ENCODE measurements at regions not wholly inside any gene's neighbourhood (a gene's known extent, or its start where the extent isn't known, plus 50 kb on each side); places are given as distances from the start of the nearest gene placed in this dataset.

DNA sequence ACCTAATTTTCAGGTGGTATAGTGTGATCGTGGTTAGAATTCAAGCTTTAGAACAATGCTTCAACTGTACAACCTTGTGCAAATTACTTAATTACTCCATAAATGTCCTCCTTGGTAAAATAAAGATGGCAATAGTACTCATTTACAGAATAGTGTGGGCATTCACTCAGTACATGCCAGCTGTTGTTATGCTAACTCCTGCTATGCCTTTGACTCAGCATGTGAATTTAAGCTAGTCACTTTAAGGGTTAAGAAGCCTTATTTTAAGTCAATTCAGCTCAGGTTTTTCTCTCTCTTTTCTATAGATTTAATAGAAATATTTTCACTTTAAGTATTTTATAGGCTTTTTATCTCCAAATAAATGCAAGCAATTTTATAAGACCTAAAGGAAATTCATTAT is 335.6 kb upstream of the ITGA1 start:
- WGBS (ENCODE audit: low lambda C conversion rate, missing lambda C conversion rate), result 96% methylated on average over 1 of the region's 1 CpG
- Histone ChIP-seq H2AFZ (no peak overlapping the region), H4K20me1 (ENCODE audit: insufficient read depth, poor library complexity, severe bottlenecking) (no peaks in the 10 kb centered on the region), H3K27ac (no peak overlapping the region), H3K4me2 (no peak overlapping the region), H3K36me3 (replicated peaks; ENCODE audit: insufficient read depth, low read depth) (no peaks in the 10 kb centered on the region), H3K9me2 (replicated peaks; ENCODE audit: insufficient read depth) (no peaks in the 10 kb centered on the region), H3K4me3 (no peak overlapping the region), H3K79me2 (no peaks in the 10 kb centered on the region), H3K27me3 (no peaks in the 10 kb centered on the region), H3K4me1 (ENCODE audit: insufficient read depth) (no peaks in the 10 kb centered on the region), H3K9me3 (ENCODE audit: low read depth) (no peaks in the 10 kb centered on the region)
- no peak for DNase-seq (ENCODE audit: low spot score)
- TF ChIP-seq EZH2phosphoT487 (IDR thresholded peaks at IDR 0.05; ENCODE audit: low read depth, severe bottlenecking, unreplicated experiment) (no peak), EZH2 (IDR thresholded peaks at IDR 0.05; ENCODE audit: borderline replicate concordance) (no peak)
- TF ChIP-seq, protein P1, sequence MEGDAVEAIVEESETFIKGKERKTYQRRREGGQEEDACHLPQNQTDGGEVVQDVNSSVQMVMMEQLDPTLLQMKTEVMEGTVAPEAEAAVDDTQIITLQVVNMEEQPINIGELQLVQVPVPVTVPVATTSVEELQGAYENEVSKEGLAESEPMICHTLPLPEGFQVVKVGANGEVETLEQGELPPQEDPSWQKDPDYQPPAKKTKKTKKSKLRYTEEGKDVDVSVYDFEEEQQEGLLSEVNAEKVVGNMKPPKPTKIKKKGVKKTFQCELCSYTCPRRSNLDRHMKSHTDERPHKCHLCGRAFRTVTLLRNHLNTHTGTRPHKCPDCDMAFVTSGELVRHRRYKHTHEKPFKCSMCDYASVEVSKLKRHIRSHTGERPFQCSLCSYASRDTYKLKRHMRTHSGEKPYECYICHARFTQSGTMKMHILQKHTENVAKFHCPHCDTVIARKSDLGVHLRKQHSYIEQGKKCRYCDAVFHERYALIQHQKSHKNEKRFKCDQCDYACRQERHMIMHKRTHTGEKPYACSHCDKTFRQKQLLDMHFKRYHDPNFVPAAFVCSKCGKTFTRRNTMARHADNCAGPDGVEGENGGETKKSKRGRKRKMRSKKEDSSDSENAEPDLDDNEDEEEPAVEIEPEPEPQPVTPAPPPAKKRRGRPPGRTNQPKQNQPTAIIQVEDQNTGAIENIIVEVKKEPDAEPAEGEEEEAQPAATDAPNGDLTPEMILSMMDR (IDR thresholded peaks at IDR 0.05; ENCODE audit: poor library complexity), result no peak

DNA sequence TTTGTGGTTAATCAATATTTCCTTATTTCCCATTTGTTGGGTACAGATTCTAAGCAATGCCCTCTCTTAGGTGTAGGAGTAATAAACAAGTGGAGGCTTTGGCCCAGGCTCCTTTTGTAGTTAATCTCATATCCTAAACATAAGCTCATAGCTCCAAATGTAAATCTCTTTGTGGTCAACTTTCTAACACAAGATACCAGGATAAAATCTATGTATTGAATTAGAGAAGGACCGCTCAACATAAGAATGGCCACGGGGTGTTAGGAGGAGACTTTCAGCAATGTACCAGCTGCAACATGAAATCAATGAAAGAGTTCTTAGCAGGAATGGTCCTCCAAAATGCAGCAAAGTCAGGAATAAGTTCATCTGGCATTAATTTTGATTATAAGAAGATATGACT is 334.5 kb upstream of the ITGA1 start:
- TF ChIP-seq, protein P1 (IDR thresholded peaks at IDR 0.05; ENCODE audit: poor library complexity), result no peak
- TF ChIP-seq EZH2 (IDR thresholded peaks at IDR 0.05; ENCODE audit: borderline replicate concordance), result no peak
- no peak for TF ChIP-seq EZH2phosphoT487 (IDR thresholded peaks at IDR 0.05; ENCODE audit: low read depth, severe bottlenecking, unreplicated experiment)
- no peak overlapping the region for H3K4me3 ChIP-seq
- no peaks in the 10 kb centered on the region for H3K9me2 ChIP-seq (replicated peaks; ENCODE audit: insufficient read depth)
- no peaks in the 10 kb centered on the region for H3K27me3 ChIP-seq
- no peak overlapping the region for H3K4me2 ChIP-seq
- no peaks in the 10 kb centered on the region for H3K9me3 ChIP-seq (ENCODE audit: low read depth)
- no peak overlapping the region for H3K27ac ChIP-seq
- DNase-seq (ENCODE audit: low spot score), result no peak
- no peaks in the 10 kb centered on the region for H3K36me3 ChIP-seq (replicated peaks; ENCODE audit: insufficient read depth, low read depth)
- H3K4me1 ChIP-seq (ENCODE audit: insufficient read depth), result no peaks in the 10 kb centered on the region
- H3K79me2 ChIP-seq, result no peaks in the 10 kb centered on the region
- H2AFZ ChIP-seq, result no peak overlapping the region
- H4K20me1 ChIP-seq (ENCODE audit: insufficient read depth, poor library complexity, severe bottlenecking), result no peaks in the 10 kb centered on the region
- 77% methylated on average over 2 of the region's 2 CpGs for WGBS (ENCODE audit: low lambda C conversion rate, missing lambda C conversion rate)

DNA sequence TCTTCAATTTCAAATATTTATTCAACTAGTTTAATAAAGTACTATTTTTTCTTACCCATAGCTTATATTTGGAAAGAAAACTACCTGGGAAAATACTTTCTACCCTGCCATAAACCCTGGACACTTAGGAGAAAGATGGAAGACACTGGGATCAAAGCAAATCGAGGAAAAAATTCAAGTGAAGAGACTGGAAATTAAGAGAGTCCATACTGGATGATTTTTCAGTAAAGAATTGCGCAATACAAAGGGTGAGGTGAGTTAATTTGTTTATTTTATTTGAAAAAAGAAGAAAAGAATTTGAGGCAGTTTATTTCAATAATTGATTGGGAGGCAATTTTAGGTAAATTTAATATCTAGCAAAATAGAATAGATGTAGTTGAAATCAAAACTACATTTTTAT is 331.8 kb upstream of the ITGA1 start:
- Histone ChIP-seq H2AFZ (no peak overlapping the region), H3K27ac (no peak overlapping the region), H3K9me3 (ENCODE audit: low read depth) (no peaks in the 10 kb centered on the region), H3K4me1 (ENCODE audit: insufficient read depth) (no peaks in the 10 kb centered on the region), H3K27me3 (no peaks in the 10 kb centered on the region), H4K20me1 (ENCODE audit: insufficient read depth, poor library complexity, severe bottlenecking) (no peaks in the 10 kb centered on the region), H3K79me2 (no peaks in the 10 kb centered on the region), H3K36me3 (replicated peaks; ENCODE audit: insufficient read depth, low read depth) (no peaks in the 10 kb centered on the region), H3K4me2 (no peak overlapping the region), H3K9me2 (replicated peaks; ENCODE audit: insufficient read depth) (no peaks in the 10 kb centered on the region), H3K4me3 (no peak overlapping the region)
- TF ChIP-seq, protein P1 (IDR thresholded peaks at IDR 0.05; ENCODE audit: poor library complexity), result no peak
- TF ChIP-seq EZH2phosphoT487 (IDR thresholded peaks at IDR 0.05; ENCODE audit: low read depth, severe bottlenecking, unreplicated experiment) (no peak), EZH2 (IDR thresholded peaks at IDR 0.05; ENCODE audit: borderline replicate concordance) (no peak)
- WGBS (ENCODE audit: low lambda C conversion rate, missing lambda C conversion rate), result 94% methylated on average over 2 of the region's 2 CpGs
- DNase-seq (ENCODE audit: low spot score), result no peak

DNA sequence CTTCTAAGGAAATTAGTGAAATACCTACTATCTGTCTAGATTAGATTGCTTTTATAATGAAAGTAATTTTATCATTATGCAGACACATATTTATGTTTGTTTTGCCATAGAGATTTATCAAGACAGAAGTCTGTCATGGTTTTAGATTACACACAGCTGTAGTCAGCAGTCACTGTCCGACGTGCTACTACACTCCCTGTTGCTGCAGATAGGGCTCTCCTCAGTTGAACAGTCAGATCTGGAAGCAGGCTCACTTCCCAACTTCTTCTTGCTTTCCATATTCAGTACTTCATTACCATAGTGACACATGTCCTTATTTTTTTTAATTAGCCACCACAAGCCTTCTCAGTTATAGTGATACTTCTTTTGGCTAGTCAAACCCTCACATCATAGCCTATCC is 329.9 kb upstream of the ITGA1 start:
- H4K20me1 ChIP-seq (ENCODE audit: insufficient read depth, poor library complexity, severe bottlenecking), result no peaks in the 10 kb centered on the region
- TF ChIP-seq, protein P1 (IDR thresholded peaks at IDR 0.05; ENCODE audit: poor library complexity), result no peak
- no peak overlapping the region for H2AFZ ChIP-seq
- WGBS (ENCODE audit: low lambda C conversion rate, missing lambda C conversion rate), result 37% methylated on average over 2 of the region's 2 CpGs
- H3K4me2 ChIP-seq, result no peak overlapping the region
- H3K4me1 ChIP-seq (ENCODE audit: insufficient read depth), result no peaks in the 10 kb centered on the region
- no peaks in the 10 kb centered on the region for H3K9me3 ChIP-seq (ENCODE audit: low read depth)
- no peaks in the 10 kb centered on the region for H3K9me2 ChIP-seq (replicated peaks; ENCODE audit: insufficient read depth)
- no peaks in the 10 kb centered on the region for H3K27me3 ChIP-seq
- no peak overlapping the region for H3K27ac ChIP-seq
- H3K4me3 ChIP-seq, result no peak overlapping the region
- no peaks in the 10 kb centered on the region for H3K79me2 ChIP-seq
- DNase-seq (ENCODE audit: low spot score), result no peak
- H3K36me3 ChIP-seq (replicated peaks; ENCODE audit: insufficient read depth, low read depth), result no peaks in the 10 kb centered on the region

All from hepatocyte (in vitro differentiated cells).